GM23338 (cell line): ENCODE measurements at regions not wholly inside any gene's neighbourhood (a gene's known extent, or its start where the extent isn't known, plus 50 kb on each side); places are given as distances from the start of the nearest gene placed in this dataset.
"Not testable (repeated sequence)": the region's sequence is repeated elsewhere in the genome, so short reads cannot be mapped to it uniquely, and the experiment has no call there.

ENCODE experiments used
- ATAC-seq: fragments of 200-7000 bp; cut with Tn5 transposase; 3 replicates; pipeline ENCODE4 v1.9.1; 2020
- DNase-seq: peaks from one replicate; pipeline ENCODE4 v3.0.0-alpha.2; 2015; ENCODE audit warnings: low spot score
- H2AFZ ChIP-seq: fragments of 200-600 bp; sonication (generic); 2 replicates; pipeline ENCODE4 v1.8.0; 2016; ENCODE audit warnings: antibody characterized with exemption, mild to moderate bottlenecking, moderate library complexity
- H3F3A ChIP-seq: fragments of 200-600 bp; sonication (generic); replicated peaks from 2 replicates; pipeline ENCODE4 v1.8.0; 2017; ENCODE audit warnings: antibody characterized with exemption, mixed run types, low read depth
- H3K27ac ChIP-seq: fragments of 200-600 bp; sonication (generic); 2 replicates; pipeline ENCODE4 v1.6.1; 2016; ENCODE audit warnings: low read depth
- H3K27me3 ChIP-seq: fragments of 200-600 bp; sonication (generic); 2 replicates; pipeline ENCODE4 v1.8.0; 2016; ENCODE audit warnings: mild to moderate bottlenecking, mixed run types, moderate library complexity; ENCODE audit not compliant: insufficient read depth
- H3K36me3 ChIP-seq: fragments of 200-600 bp; sonication (generic); 2 replicates; pipeline ENCODE4 v1.8.0; 2016; ENCODE audit warnings: mild to moderate bottlenecking; ENCODE audit not compliant: insufficient read depth
- H3K4me1 ChIP-seq: fragments of 200-600 bp; sonication (generic); 2 replicates; pipeline ENCODE4 v1.8.0; 2016; ENCODE audit warnings: mild to moderate bottlenecking, moderate library complexity; ENCODE audit not compliant: insufficient read depth
- H3K4me2 ChIP-seq: fragments of 200-600 bp; sonication (generic); 2 replicates; pipeline ENCODE4 v1.7.1; 2017; ENCODE audit warnings: mixed run types
- H3K4me3 ChIP-seq: fragments of 200-600 bp; sonication (generic); 2 replicates; pipeline ENCODE4 v1.6.1; 2016; ENCODE audit warnings: mixed run types
- H3K79me2 ChIP-seq: fragments of 200-600 bp; sonication (generic); replicated peaks from 2 replicates; pipeline ENCODE4 v1.8.0; 2017; ENCODE audit warnings: mild to moderate bottlenecking; ENCODE audit not compliant: insufficient read depth
- H3K9me2 ChIP-seq: fragments of 200-600 bp; sonication (generic); 2 replicates; pipeline ENCODE4 v1.8.0; 2017; ENCODE audit not compliant: insufficient read depth
- H4K20me1 ChIP-seq: fragments of 200-600 bp; sonication (generic); replicated peaks from 2 replicates; pipeline ENCODE4 v1.8.0; 2017; ENCODE audit warnings: mild to moderate bottlenecking; ENCODE audit not compliant: insufficient read depth
- H3K27ac Mint-ChIP-seq: 2 replicates; pipeline ENCODE4 v1.8.0; 2020; ENCODE audit warnings: inconsistent platforms, mild to moderate bottlenecking, moderate library complexity, mixed read lengths
- H3K27me3 Mint-ChIP-seq: 3 replicates; pipeline ENCODE4 v1.8.0; 2022; ENCODE audit warnings: low read depth, mild to moderate bottlenecking, moderate library complexity, mixed read lengths, inconsistent platforms; ENCODE audit not compliant: insufficient read depth, poor library complexity
- H3K36me3 Mint-ChIP-seq: 3 replicates; pipeline ENCODE4 v1.8.0; 2021; ENCODE audit warnings: low read depth, mild to moderate bottlenecking, inconsistent platforms, moderate library complexity, mixed read lengths
- H3K4me1 Mint-ChIP-seq: 3 replicates; pipeline ENCODE4 v1.8.0; 2020; ENCODE audit warnings: mild to moderate bottlenecking, inconsistent platforms, mixed read lengths
- H3K4me3 Mint-ChIP-seq: 3 replicates; pipeline ENCODE4 v1.8.0; 2021; ENCODE audit warnings: moderate library complexity, mild to moderate bottlenecking, inconsistent platforms, mixed read lengths
- H3K9me3 Mint-ChIP-seq: 3 replicates; pipeline ENCODE4 v1.8.0; 2020; ENCODE audit warnings: moderate library complexity, mild to moderate bottlenecking, inconsistent platforms, mixed read lengths
- CREB1 ChIP-seq: fragments of 250-450 bp; sonication (Bioruptor Pico); IDR thresholded peaks from 2 replicates; pipeline ENCODE4 v1.5.0; 2020; ENCODE audit warnings: low read depth, mild to moderate bottlenecking, moderate library complexity
- CTCF ChIP-seq, 2 experiments: fragments of 200-600 bp in 1 of 2; sonication (generic) in 1 of 2; conservative IDR thresholded peaks; 2 replicates each; pipeline versions ENCODE4 v1.5.1 to v1.6.1; 2016 to 2017; ENCODE audit warnings: antibody characterized with exemption in 2 of 2, low read depth in 2 of 2, mild to moderate bottlenecking in 2 of 2, moderate library complexity in 1 of 2
- ETS1 ChIP-seq: IDR thresholded peaks from 2 replicates; pipeline ENCODE4 v1.6.1; 2016; ENCODE audit warnings: antibody characterized with exemption

GRCh38 chr6:99722043-99722442 lies 115.4 kb downstream of the PRDM13 start:
- H3K4me1 ChIP-seq, H3K36me3 Mint-ChIP-seq, DNase-seq, H3K27me3 Mint-ChIP-seq, H2AFZ ChIP-seq, H3F3A ChIP-seq, H3K27ac Mint-ChIP-seq, H3K79me2 ChIP-seq, H3K4me1 Mint-ChIP-seq, H3K4me3 ChIP-seq, H3K36me3 ChIP-seq, ATAC-seq, H3K4me2 ChIP-seq, H3K9me2 ChIP-seq, H3K4me3 Mint-ChIP-seq, H3K27ac ChIP-seq, H4K20me1 ChIP-seq, H3K27me3 ChIP-seq: not testable (repeated sequence)
- peaks cover 27% of the 10 kb centered on the region for H3K9me3 Mint-ChIP-seq

GRCh38 chr6:99730237-99730636 lies 123.6 kb downstream of the PRDM13 start:
- not testable (repeated sequence) for H3K27me3 Mint-ChIP-seq, H3K4me2 ChIP-seq, H3K4me1 Mint-ChIP-seq, H3K79me2 ChIP-seq, H3K4me3 Mint-ChIP-seq, H3F3A ChIP-seq, H2AFZ ChIP-seq, H4K20me1 ChIP-seq, ATAC-seq, H3K9me2 ChIP-seq, H3K4me3 ChIP-seq, H3K4me1 ChIP-seq, H3K36me3 Mint-ChIP-seq, H3K9me3 Mint-ChIP-seq, H3K27ac Mint-ChIP-seq, H3K27ac ChIP-seq, DNase-seq, H3K27me3 ChIP-seq, H3K36me3 ChIP-seq

GRCh38 chr6:99736302-99736701 lies 129.7 kb downstream of the PRDM13 start:
- H3K36me3 Mint-ChIP-seq: no peaks in the 10 kb centered on the region
- ATAC-seq: peak; percentile 55

More at GRCh38 chr6:99736302-99736701, 129.7 kb downstream of the PRDM13 start:
- Mint-ChIP-seq H3K4me1 (no peaks in the 10 kb centered on the region), H3K27me3 (no peaks in the 10 kb centered on the region), H3K27ac (no peak overlapping the region), H3K4me3 (no peak overlapping the region), H3K9me3 (no peaks in the 10 kb centered on the region)
- Histone ChIP-seq H3K27ac (no peak overlapping the region), H3K4me3 (no peak overlapping the region), H3K4me1 (no peaks in the 10 kb centered on the region), H3F3A (no peaks in the 10 kb centered on the region), H3K79me2 (no peaks in the 10 kb centered on the region), H4K20me1 (no peaks in the 10 kb centered on the region), H3K9me2 (no peaks in the 10 kb centered on the region), H2AFZ (no peak overlapping the region), H3K4me2 (no peak overlapping the region), H3K27me3 (no peaks in the 10 kb centered on the region), H3K36me3 (no peaks in the 10 kb centered on the region)
- TF ChIP-seq ETS1 (no peak), CTCF (conservative IDR thresholded peaks at IDR 0.05; ENCODE audit: low read depth in 2 of 2) (peak in 1 of 2 experiments; percentile 56; a peak in 2 of 4 replicates), CREB1 (CRISPR knock-in tag) (no peak)
- DNase-seq: peak; percentile 42
